PC-3 (cell line): ENCODE measurements at regions not wholly inside any gene's neighbourhood (a gene's known extent, or its start where the extent isn't known, plus 50 kb on each side); places are given as distances from the start of the nearest gene placed in this dataset.

ENCODE experiments used
- ATAC-seq: fragments of 200-7000 bp; cut with Tn5 transposase; 2 replicates; pipeline ENCODE4 v1.9.1; 2020; ENCODE audit warnings: mild to moderate bottlenecking, moderate library complexity
- BruUV-seq: library from RNA; stranded (reverse); fragments of 400-500 nt; replicated peaks from 2 replicates; lab custom pipeline; 2021; lab: Mats Ljungman, UMichigan
- CTCF ChIA-PET: fragments of 300-600 bp; sonication (Branson Sonifier 250); formaldehyde crosslinking; loops from one replicate; lab custom pipeline; 2022; ENCODE audit warnings: antibody characterized with exemption; lab: Charles Lee
- POLR2A ChIA-PET: fragments of 300-600 bp; sonication (Branson Sonifier 250); formaldehyde crosslinking; loops from one replicate; lab custom pipeline; 2022; ENCODE audit warnings: antibody characterized with exemption; ENCODE audit not compliant: unreplicated experiment; lab: Charles Lee
- DNase-seq: peaks from one replicate; pipeline ENCODE4 v3.0.0-alpha.2; 2015
- H2AFZ ChIP-seq: fragments of 300-600 bp; sonication (generic); 2 replicates; pipeline ENCODE4 v1.6.0; 2016; ENCODE audit warnings: antibody characterized with exemption, low read length
- H3F3A ChIP-seq: fragments of 300-600 bp; sonication (generic); one replicate; pipeline ENCODE4 v1.6.0; 2017; ENCODE audit warnings: antibody characterized with exemption, low read length, control low read depth, mild to moderate bottlenecking; ENCODE audit not compliant: unreplicated experiment
- H3K27ac ChIP-seq: fragments of 300-600 bp; sonication (generic); 2 replicates; pipeline ENCODE4 v1.5.1; 2016; ENCODE audit warnings: mild to moderate bottlenecking, low read length
- H3K27me3 ChIP-seq: fragments of 300-600 bp; sonication (generic); 2 replicates; pipeline ENCODE4 v1.6.1; 2016; ENCODE audit warnings: low read length, mixed read lengths
- H3K36me3 ChIP-seq: fragments of 300-600 bp; sonication (generic); 2 replicates; pipeline ENCODE4 v1.6.1; 2016; ENCODE audit warnings: low read depth, mixed run types, low read length, mixed read lengths
- H3K4me1 ChIP-seq: fragments of 300-600 bp; sonication (generic); 2 replicates; pipeline ENCODE4 v1.5.1; 2016; ENCODE audit warnings: low read length; ENCODE audit not compliant: insufficient read depth
- H3K4me2 ChIP-seq: fragments of 300-600 bp; sonication (generic); 2 replicates; pipeline ENCODE4 v1.6.0; 2016; ENCODE audit warnings: low read length
- H3K4me3 ChIP-seq: fragments of 300-600 bp; sonication (generic); 2 replicates; pipeline ENCODE4 v1.5.1; 2016; ENCODE audit warnings: mild to moderate bottlenecking, low read length, mixed read lengths
- H3K79me2 ChIP-seq: fragments of 300-600 bp; sonication (generic); 2 replicates; pipeline ENCODE4 v1.6.1; 2017; ENCODE audit warnings: low read length, mixed read lengths
- H3K9ac ChIP-seq: fragments of 300-600 bp; sonication (generic); 2 replicates; pipeline ENCODE4 v1.6.0; 2016; ENCODE audit warnings: mild to moderate bottlenecking, low read length
- H3K9me2 ChIP-seq: fragments of 300-600 bp; sonication (generic); replicated peaks from 2 replicates; pipeline ENCODE4 v1.6.1; 2016; ENCODE audit warnings: mixed run types, low read length, mixed read lengths
- H3K9me3 ChIP-seq: fragments of 300-600 bp; sonication (generic); 2 replicates; pipeline ENCODE4 v1.6.1; 2016; ENCODE audit warnings: low read length, mixed read lengths
- H4K20me1 ChIP-seq: fragments of 300-600 bp; sonication (generic); 2 replicates; pipeline ENCODE4 v1.6.1; 2016; ENCODE audit warnings: low read length, mixed read lengths
- CTCF ChIP-seq: fragments of 300-600 bp; sonication (generic); conservative IDR thresholded peaks from 2 replicates; pipeline ENCODE4 v1.5.1; 2017; ENCODE audit warnings: antibody characterized with exemption, low read depth, mild to moderate bottlenecking, low read length
- EZH2 ChIP-seq: fragments of 300-600 bp; sonication (generic); IDR thresholded peaks from one replicate; pipeline ENCODE4 v1.6.1; 2017; ENCODE audit warnings: antibody characterized with exemption, mild to moderate bottlenecking, low read length; ENCODE audit not compliant: unreplicated experiment
- EZH2phosphoT487 ChIP-seq: fragments of 300-600 bp; sonication (generic); IDR thresholded peaks from 2 replicates; pipeline ENCODE4 v1.6.1; 2018; ENCODE audit warnings: mild to moderate bottlenecking, antibody characterized with exemption, low read length, borderline replicate concordance
- intact Hi-C: fragments of 100-400 bp; cut with micrococcal nuclease; formaldehyde crosslinking; loops from 2 replicates; pipeline ENCODE4 v1.9.0; 2023

GRCh38 chr15:70504988-70505387, 258.4 kb downstream of the UACA start:
- ATAC-seq: no peak
- H3K4me3 ChIP-seq: no peak overlapping the region
- no TSS peak for BruUV-seq
- ChIA-PET POLR2A (interaction anchor here (0.8 kb wide), 1 partner anchor 10 kb away, joined by 3 read pairs; no protein-coding TSS in a partner anchor), CTCF (interaction anchor here (0.9 kb wide), 1 partner anchor 21 kb away, joined by 4 read pairs; no protein-coding TSS in a partner anchor)
- H3K9me2 ChIP-seq: no peaks in the 10 kb centered on the region
- no peaks in the 10 kb centered on the region for H4K20me1 ChIP-seq
- H3K4me1 ChIP-seq: peaks cover 56% of the 10 kb centered on the region
- peak overlapping the region; percentile 56 for H3K9ac ChIP-seq
- H2AFZ ChIP-seq: no peak overlapping the region
- intact Hi-C loops: loop anchor here (5.0 kb wide), 2 partner anchors 408 to 913 kb away; partner anchors contain the start of gene TLE3
- no peaks in the 10 kb centered on the region for H3K9me3 ChIP-seq
- no peaks in the 10 kb centered on the region for H3K36me3 ChIP-seq
- peaks cover 6% of the 10 kb centered on the region for H3F3A ChIP-seq
- no peaks in the 10 kb centered on the region for H3K27me3 ChIP-seq
- TF ChIP-seq EZH2 (no peak), CTCF (peak; percentile 15; the same call in 1 of the 2 replicates)
- DNase-seq: no peak
- H3K79me2 ChIP-seq: no peaks in the 10 kb centered on the region
- H3K27ac ChIP-seq: peak overlapping the region; percentile 90
- peak overlapping the region; percentile 73 for H3K4me2 ChIP-seq

GRCh38 chr15:70504299-70504951, 258.9 kb downstream of the UACA start:
- peak overlapping the region; percentile 73 for H3K4me2 ChIP-seq
- BruUV-seq: no TSS peak
- POLR2A ChIA-PET: interaction anchor here (0.8 kb wide), 1 partner anchor 9 kb away, joined by 3 read pairs; no protein-coding TSS in a partner anchor
- peak overlapping the region; percentile 56 for H3K9ac ChIP-seq
- H3K27ac ChIP-seq: peak overlapping the region; percentile 90
- CTCF ChIA-PET: interaction anchor here (0.9 kb wide), 1 partner anchor 22 kb away, joined by 4 read pairs; no protein-coding TSS in a partner anchor
- ATAC-seq: peak; percentile 23
- H3K79me2 ChIP-seq: no peaks in the 10 kb centered on the region
- peak; percentile 65 for DNase-seq
- intact Hi-C loops: no loop called here
- no peak overlapping the region for H3K4me3 ChIP-seq
- H3F3A ChIP-seq: peaks cover 6% of the 10 kb centered on the region
- no peaks in the 10 kb centered on the region for H3K9me3 ChIP-seq
- H3K4me1 ChIP-seq: peaks cover 50% of the 10 kb centered on the region
- H3K9me2 ChIP-seq: no peaks in the 10 kb centered on the region
- no peak for TF ChIP-seq CTCF
- TF ChIP-seq EZH2: no peak
- TF ChIP-seq EZH2phosphoT487: no peak
- H4K20me1 ChIP-seq: no peaks in the 10 kb centered on the region
- H3K36me3 ChIP-seq: no peaks in the 10 kb centered on the region
- H3K27me3 ChIP-seq: no peaks in the 10 kb centered on the region
- no peak overlapping the region for H2AFZ ChIP-seq

DNA sequence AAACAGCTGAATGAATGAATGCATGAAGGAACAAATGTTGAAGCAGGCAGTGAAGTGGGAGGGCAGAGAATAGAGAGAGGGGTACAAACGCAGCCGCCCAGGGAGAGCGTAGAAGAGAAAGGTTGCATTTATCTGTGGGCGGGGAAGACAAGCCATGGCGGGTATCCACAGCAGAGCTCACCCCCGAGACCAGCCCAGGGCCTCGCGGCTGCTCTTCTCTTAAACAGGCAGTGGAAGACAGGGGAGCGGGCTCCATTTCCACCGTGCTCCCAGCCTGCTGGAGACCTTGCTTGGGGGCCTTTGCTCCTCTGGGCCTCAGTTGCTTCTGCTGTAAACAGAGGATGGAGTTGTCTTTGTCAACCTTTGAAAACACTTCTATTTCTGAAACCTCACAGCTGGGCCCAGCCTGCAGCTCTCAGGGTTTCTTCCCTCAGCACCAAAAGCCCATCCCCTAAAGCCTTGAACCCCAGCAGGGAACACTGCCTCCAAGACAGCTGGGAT, 259.5 kb downstream of the UACA start:
- Histone ChIP-seq H3K27me3 (no peaks in the 10 kb centered on the region), H3K27ac (peak overlapping the region; percentile 90), H3K9me2 (no peaks in the 10 kb centered on the region), H3K79me2 (no peaks in the 10 kb centered on the region), H3K9me3 (no peaks in the 10 kb centered on the region), H3K36me3 (no peaks in the 10 kb centered on the region), H2AFZ (no peak overlapping the region), H3F3A (peaks cover 6% of the 10 kb centered on the region), H4K20me1 (no peaks in the 10 kb centered on the region), H3K9ac (peak overlapping the region; percentile 56; the same call in 1 of the 2 replicates), H3K4me1 (peaks cover 44% of the 10 kb centered on the region), H3K4me2 (peak overlapping the region; percentile 73), H3K4me3 (no peak overlapping the region)
- ATAC-seq (no peak), DNase-seq (no peak)
- BruUV-seq: no TSS peak
- intact Hi-C loops: no loop called here
- TF ChIP-seq EZH2 (no peak), CTCF (no peak), EZH2phosphoT487 (no peak)
- ChIA-PET POLR2A (no interaction called here), CTCF (no interaction called here)
